CD8-positive, alpha-beta memory T cell (primary cell): ENCODE measurements at regions not wholly inside any gene's neighbourhood (a gene's known extent, or its start where the extent isn't known, plus 50 kb on each side); places are given as distances from the start of the nearest gene placed in this dataset.

ENCODE experiments used
- CTCF ChIA-PET: fragments of 350-600 bp; sonication (Branson Sonifier 250); formaldehyde crosslinking; loops from one replicate; lab custom pipeline; 2021; ENCODE audit warnings: antibody characterized with exemption; lab: Charles Lee
- POLR2A ChIA-PET: fragments of 350-600 bp; sonication (Branson Sonifier 250); formaldehyde crosslinking; loops from one replicate; lab custom pipeline; 2021; ENCODE audit warnings: antibody characterized with exemption; lab: Charles Lee
- DNase-seq, 5 donors: peaks; one replicate each; pipeline versions ENCODE4 v3.0.0 to v3.0.0-alpha.2; 2020 to 2022; ENCODE audit warnings: mixed read lengths in 1 of 5
- H3K27ac ChIP-seq: one replicate; pipeline ENCODE4 v1.7.0; 2013; ENCODE audit warnings: low read depth, mild to moderate bottlenecking, low read length, moderate library complexity
- H3K27me3 ChIP-seq: 2 replicates; pipeline ENCODE4 v1.7.0; 2013; ENCODE audit warnings: low read length, mild to moderate bottlenecking; ENCODE audit not compliant: insufficient read depth, poor library complexity, severe bottlenecking
- H3K36me3 ChIP-seq: 2 replicates; pipeline ENCODE4 v1.7.0; 2013; ENCODE audit warnings: mild to moderate bottlenecking, low read length, moderate library complexity; ENCODE audit not compliant: insufficient read depth
- H3K4me1 ChIP-seq: 2 replicates; pipeline ENCODE4 v1.7.0; 2013; ENCODE audit warnings: mild to moderate bottlenecking, low read length, moderate library complexity; ENCODE audit not compliant: insufficient read depth
- H3K4me3 ChIP-seq: 2 replicates; pipeline ENCODE4 v1.7.0; 2013; ENCODE audit warnings: mild to moderate bottlenecking, low read length
- H3K9me3 ChIP-seq: 2 replicates; pipeline ENCODE4 v1.7.0; 2013; ENCODE audit warnings: mild to moderate bottlenecking, low read length
- H3K27ac Mint-ChIP-seq, 8 donors: one replicate each; pipeline ENCODE4 v1.8.0; 2020 to 2021; ENCODE audit warnings: mixed read lengths in 8 of 8, mild to moderate bottlenecking in 6 of 8, inconsistent platforms in 3 of 8, moderate library complexity in 3 of 8
- H3K27me3 Mint-ChIP-seq, 2 donors: one replicate each; pipeline ENCODE4 v1.8.0; 2020 to 2021; ENCODE audit warnings: mixed read lengths in 2 of 2, mild to moderate bottlenecking in 1 of 2, moderate library complexity in 1 of 2
- H3K36me3 Mint-ChIP-seq, 3 donors: one replicate each; pipeline ENCODE4 v1.8.0; 2020 to 2021; ENCODE audit warnings: mixed read lengths in 3 of 3, inconsistent platforms in 1 of 3, mild to moderate bottlenecking in 1 of 3
- H3K4me1 Mint-ChIP-seq, 3 donors: one replicate each; pipeline ENCODE4 v1.8.0; 2020 to 2021; ENCODE audit warnings: mixed read lengths in 3 of 3, inconsistent platforms in 1 of 3, mild to moderate bottlenecking in 1 of 3
- H3K4me3 Mint-ChIP-seq, 7 donors: one replicate each; pipeline ENCODE4 v1.8.0; 2020 to 2021; ENCODE audit warnings: mixed read lengths in 7 of 7, mild to moderate bottlenecking in 6 of 7, moderate library complexity in 4 of 7, inconsistent platforms in 2 of 7
- H3K9me3 Mint-ChIP-seq, 5 donors: one replicate each; pipeline ENCODE4 v1.8.0; 2020 to 2022; ENCODE audit warnings: mixed read lengths in 5 of 5, mild to moderate bottlenecking in 3 of 5, moderate library complexity in 2 of 5, inconsistent platforms in 1 of 5

GRCh38 chr5:107779437-107779836, 108.7 kb upstream of the EFNA5 start:
- CTCF ChIA-PET = no interaction called here
- no peaks in the 10 kb centered on the region for H3K36me3 Mint-ChIP-seq
- Histone ChIP-seq H3K4me1 (no peaks in the 10 kb centered on the region), H3K4me3 (no peak overlapping the region), H3K27ac (no peak overlapping the region), H3K27me3 (no peaks in the 10 kb centered on the region), H3K9me3 (no peaks in the 10 kb centered on the region), H3K36me3 (no peaks in the 10 kb centered on the region)
- H3K9me3 Mint-ChIP-seq = peaks cover 0 to 6% (median 4%) of the 10 kb centered on the region in 5 donors
- POLR2A ChIA-PET = no interaction called here
- H3K4me3 Mint-ChIP-seq = no peak overlapping the region
- H3K27me3 Mint-ChIP-seq = peaks cover 0 to 3% of the 10 kb centered on the region in 2 donors
- no peak overlapping the region for H3K27ac Mint-ChIP-seq
- no peak for DNase-seq
- H3K4me1 Mint-ChIP-seq = no peaks in the 10 kb centered on the region

- Histone ChIP-seq H3K27ac (no peak overlapping the region), H3K9me3 (no peaks in the 10 kb centered on the region), H3K27me3 (no peaks in the 10 kb centered on the region), H3K36me3 (no peaks in the 10 kb centered on the region), H3K4me3 (no peak overlapping the region), H3K4me1 (no peaks in the 10 kb centered on the region)
- peaks cover 0 to 6% (median 4%) of the 10 kb centered on the region in 5 donors for H3K9me3 Mint-ChIP-seq
- ChIA-PET POLR2A (no interaction called here), CTCF (no interaction called here)
- H3K27ac Mint-ChIP-seq = no peak overlapping the region
- no peaks in the 10 kb centered on the region for H3K36me3 Mint-ChIP-seq
- H3K4me3 Mint-ChIP-seq = no peak overlapping the region
- DNase-seq = no peak
- H3K27me3 Mint-ChIP-seq = peaks cover 0 to 3% of the 10 kb centered on the region in 2 donors
- H3K4me1 Mint-ChIP-seq = no peaks in the 10 kb centered on the region
Observed at GRCh38 chr5:107778647-107779046, 107.9 kb upstream of the EFNA5 start.

GRCh38 chr5:107776922-107777740, 106.4 kb upstream of the EFNA5 start:
- Mint-ChIP-seq H3K9me3 (peaks cover 0 to 6% (median 3%) of the 10 kb centered on the region in 5 donors), H3K4me3 (no peak overlapping the region), H3K36me3 (no peaks in the 10 kb centered on the region), H3K27ac (no peak overlapping the region), H3K27me3 (peaks cover 0 to 10% of the 10 kb centered on the region in 2 donors), H3K4me1 (no peaks in the 10 kb centered on the region)
- Histone ChIP-seq H3K4me1 (no peaks in the 10 kb centered on the region), H3K4me3 (no peak overlapping the region), H3K27me3 (no peaks in the 10 kb centered on the region), H3K27ac (no peak overlapping the region), H3K36me3 (no peaks in the 10 kb centered on the region), H3K9me3 (no peaks in the 10 kb centered on the region)
- POLR2A ChIA-PET = no interaction called here
- no peak for DNase-seq
- CTCF ChIA-PET = no interaction called here

GRCh38 chr5:107776506-107776905, 105.8 kb upstream of the EFNA5 start:
- Histone ChIP-seq H3K27ac (no peak overlapping the region), H3K27me3 (no peaks in the 10 kb centered on the region), H3K4me3 (no peak overlapping the region), H3K4me1 (no peaks in the 10 kb centered on the region), H3K9me3 (no peaks in the 10 kb centered on the region), H3K36me3 (no peaks in the 10 kb centered on the region)
- ChIA-PET POLR2A (no interaction called here), CTCF (no interaction called here)
- Mint-ChIP-seq H3K36me3 (no peaks in the 10 kb centered on the region), H3K27ac (no peak overlapping the region), H3K4me1 (no peaks in the 10 kb centered on the region), H3K4me3 (no peak overlapping the region), H3K27me3 (peaks cover 0 to 13% of the 10 kb centered on the region in 2 donors), H3K9me3 (peaks cover 0 to 6% (median 0%) of the 10 kb centered on the region in 5 donors)
- no peak for DNase-seq

- H3K9me3 Mint-ChIP-seq = peaks cover 0 to 2% (median 0%) of the 10 kb centered on the region in 5 donors
- ChIA-PET POLR2A (no interaction called here), CTCF (no interaction called here)
- Histone ChIP-seq H3K27me3 (no peaks in the 10 kb centered on the region), H3K4me3 (no peak overlapping the region), H3K9me3 (no peaks in the 10 kb centered on the region), H3K36me3 (no peaks in the 10 kb centered on the region), H3K27ac (no peak overlapping the region), H3K4me1 (no peaks in the 10 kb centered on the region)
- H3K27ac Mint-ChIP-seq = no peak overlapping the region
- no peaks in the 10 kb centered on the region for H3K4me1 Mint-ChIP-seq
- peaks cover 9 to 22% of the 10 kb centered on the region in 2 donors for H3K27me3 Mint-ChIP-seq
- no peaks in the 10 kb centered on the region for H3K36me3 Mint-ChIP-seq
- no peak for DNase-seq
- H3K4me3 Mint-ChIP-seq = no peak overlapping the region
Observed at GRCh38 chr5:107774316-107774715, 103.6 kb upstream of the EFNA5 start.

- no peaks in the 10 kb centered on the region for H3K36me3 Mint-ChIP-seq
- Histone ChIP-seq H3K4me3 (no peak overlapping the region), H3K27me3 (no peaks in the 10 kb centered on the region), H3K9me3 (no peaks in the 10 kb centered on the region), H3K4me1 (no peaks in the 10 kb centered on the region), H3K27ac (no peak overlapping the region), H3K36me3 (no peaks in the 10 kb centered on the region)
- no peaks in the 10 kb centered on the region for H3K4me1 Mint-ChIP-seq
- no peak for DNase-seq
- no peak overlapping the region for H3K27ac Mint-ChIP-seq
- POLR2A ChIA-PET = no interaction called here
- H3K4me3 Mint-ChIP-seq = no peak overlapping the region
- CTCF ChIA-PET = no interaction called here
- H3K27me3 Mint-ChIP-seq = peaks cover 9 to 22% of the 10 kb centered on the region in 2 donors
- peaks cover 0 to 2% (median 0%) of the 10 kb centered on the region in 5 donors for H3K9me3 Mint-ChIP-seq
Observed at GRCh38 chr5:107773479-107773878, 102.7 kb upstream of the EFNA5 start.

- Mint-ChIP-seq H3K9me3 (peaks cover 0 to 2% (median 0%) of the 10 kb centered on the region in 5 donors), H3K36me3 (no peaks in the 10 kb centered on the region), H3K4me1 (no peaks in the 10 kb centered on the region), H3K4me3 (no peak overlapping the region), H3K27ac (no peak overlapping the region), H3K27me3 (peaks cover 9 to 22% of the 10 kb centered on the region in 2 donors)
- CTCF ChIA-PET = no interaction called here
- H3K9me3 ChIP-seq = no peaks in the 10 kb centered on the region
- H3K4me1 ChIP-seq = no peaks in the 10 kb centered on the region
- H3K27me3 ChIP-seq = no peaks in the 10 kb centered on the region
- POLR2A ChIA-PET = no interaction called here
- no peak overlapping the region for H3K27ac ChIP-seq
- H3K4me3 ChIP-seq = no peak overlapping the region
- DNase-seq = no peak
- H3K36me3 ChIP-seq = no peaks in the 10 kb centered on the region
Observed at GRCh38 chr5:107772418-107773310, 101.9 kb upstream of the EFNA5 start.

- CTCF ChIA-PET = no interaction called here
Observed at GRCh38 chr5:107771926-107772325, 101.2 kb upstream of the EFNA5 start.

More at GRCh38 chr5:107771926-107772325, 101.2 kb upstream of the EFNA5 start:
- H3K27ac Mint-ChIP-seq = no peak overlapping the region
- H3K4me3 Mint-ChIP-seq = no peak overlapping the region
- POLR2A ChIA-PET = no interaction called here
- no peak overlapping the region for H3K4me3 ChIP-seq
- H3K27ac ChIP-seq = no peak overlapping the region
- H3K27me3 Mint-ChIP-seq = peaks cover 9 to 25% of the 10 kb centered on the region in 2 donors
- H3K4me1 Mint-ChIP-seq = no peaks in the 10 kb centered on the region
- H3K4me1 ChIP-seq = no peaks in the 10 kb centered on the region
- H3K9me3 ChIP-seq = no peaks in the 10 kb centered on the region
- no peaks in the 10 kb centered on the region for H3K36me3 ChIP-seq
- no peaks in the 10 kb centered on the region for H3K36me3 Mint-ChIP-seq
- no peak for DNase-seq
- H3K27me3 ChIP-seq = no peaks in the 10 kb centered on the region
- peaks cover 0 to 2% (median 0%) of the 10 kb centered on the region in 5 donors for H3K9me3 Mint-ChIP-seq
